ENCODE measurements at regions not wholly inside any gene's neighbourhood (a gene's known extent, or its start where the extent isn't known, plus 50 kb on each side); places are given as distances from the start of the nearest gene placed in this dataset.

GRCh38 chr14:61102549-61103466, 121.8 kb downstream of the SLC38A6 start:
- Mint-ChIP-seq H3K4me1 (ENCODE audit: low read depth) (peaks cover 27% of the 10 kb centered on the region), H3K9me3 (ENCODE audit: low read depth) (no peaks in the 10 kb centered on the region), H3K4me3 (ENCODE audit: low read depth) (no peak overlapping the region), H3K36me3 (ENCODE audit: insufficient read depth) (no peaks in the 10 kb centered on the region), H3K27me3 (no peaks in the 10 kb centered on the region), H3K27ac (peak overlapping the region; percentile 95)
- TF ChIP-seq CTCF (IDR thresholded peaks at IDR 0.05; ENCODE audit: unreplicated experiment) = no peak
- DNase-seq (ENCODE audit: low spot score, unreplicated experiment) = no peak

Measured in progenitor cell of endocrine pancreas (in vitro differentiated cells).